GM19023 (cell line): ENCODE measurements at regions not wholly inside any gene's neighbourhood (a gene's known extent, or its start where the extent isn't known, plus 50 kb on each side); places are given as distances from the start of the nearest gene placed in this dataset.
"Not testable (repeated sequence)": the region's sequence is repeated elsewhere in the genome, so short reads cannot be mapped to it uniquely, and the experiment has no call there.

Experiments used
- ATAC-seq: cut with Tn5 transposase; IDR thresholded peaks from one replicate; pipeline ENCODE4 v1.9.1; 2021; ENCODE audit warnings: mild to moderate bottlenecking, moderate library complexity; ENCODE audit not compliant: unreplicated experiment

DNA sequence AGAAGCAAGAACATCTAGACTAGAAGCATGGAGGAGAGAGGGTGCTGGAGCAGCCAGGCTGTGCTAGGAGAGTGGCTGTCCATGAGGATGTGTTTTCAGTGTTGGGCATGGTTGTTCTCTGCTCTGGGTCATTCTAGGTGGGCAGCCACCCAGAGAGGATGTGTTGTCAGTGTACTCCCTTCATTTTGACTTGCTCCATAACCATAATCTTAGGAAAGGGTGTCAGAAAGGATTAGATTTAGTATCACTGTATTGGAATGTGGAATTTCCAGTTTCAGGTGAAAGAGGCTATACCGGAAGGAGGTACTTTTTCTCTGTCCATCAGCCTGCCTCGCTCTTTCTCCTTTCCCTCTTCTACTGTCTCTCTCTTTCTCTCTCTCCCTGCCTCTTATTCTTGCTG, 474.5 kb upstream of the PODXL start:
- ATAC-seq: no peak

DNA sequence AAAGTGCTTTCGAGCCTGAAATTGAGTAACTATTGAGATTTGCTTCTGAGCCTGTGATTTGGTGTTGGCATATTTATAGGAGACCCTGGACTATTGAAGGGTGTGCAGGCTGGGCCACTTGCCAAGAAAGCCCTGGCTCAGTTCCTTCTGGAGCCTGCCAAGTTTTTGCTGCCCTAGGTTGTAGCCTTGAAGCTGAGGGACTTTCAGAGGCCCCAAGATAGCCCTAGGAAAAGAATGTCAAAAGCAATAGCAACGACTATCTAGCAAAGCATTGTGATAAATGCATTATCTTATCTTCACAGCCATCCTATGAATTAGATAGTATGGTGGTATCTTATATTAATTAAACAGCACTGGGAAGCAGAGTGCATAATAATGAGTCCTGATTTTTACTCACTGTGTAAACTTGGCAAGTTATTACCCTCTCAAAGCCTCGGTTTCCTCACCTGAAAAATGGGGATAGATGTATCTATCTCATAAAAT, 473.7 kb upstream of the PODXL start:
- ATAC-seq: no peak

DNA sequence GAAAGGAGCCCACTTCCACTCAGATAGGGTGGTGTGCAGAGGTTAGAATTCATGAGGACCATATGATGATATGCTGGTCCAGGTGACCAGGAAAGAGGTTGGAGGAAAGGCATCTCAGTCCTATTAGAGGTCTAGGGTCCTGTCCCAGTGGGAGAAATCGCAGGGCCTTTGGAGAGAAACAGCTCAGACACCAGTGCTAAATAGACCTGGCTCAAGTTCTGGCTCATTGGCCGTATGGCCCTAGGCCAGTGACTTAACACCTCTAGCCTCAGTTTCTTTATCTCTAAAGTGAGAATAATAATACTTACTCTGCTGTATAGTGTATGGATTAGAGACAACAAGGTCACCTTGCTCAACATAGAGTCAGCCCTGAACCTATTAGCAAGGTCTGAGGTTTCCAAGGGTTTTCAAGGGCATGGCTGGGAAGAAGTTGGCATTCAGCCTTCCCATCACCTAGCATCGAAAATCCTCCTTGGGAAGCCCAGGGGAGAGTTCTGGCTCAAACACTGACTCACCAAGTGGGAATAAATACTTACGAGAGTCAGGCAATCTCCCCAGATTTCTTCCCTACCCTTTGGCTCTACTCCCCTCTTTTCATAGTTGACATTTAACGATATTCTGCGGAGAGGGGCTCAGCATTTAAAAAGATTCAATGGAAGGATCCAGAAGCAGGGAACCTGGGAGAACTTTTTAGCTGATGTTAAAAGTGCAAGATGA, 473.1 kb upstream of the PODXL start:
- no peak for ATAC-seq

DNA sequence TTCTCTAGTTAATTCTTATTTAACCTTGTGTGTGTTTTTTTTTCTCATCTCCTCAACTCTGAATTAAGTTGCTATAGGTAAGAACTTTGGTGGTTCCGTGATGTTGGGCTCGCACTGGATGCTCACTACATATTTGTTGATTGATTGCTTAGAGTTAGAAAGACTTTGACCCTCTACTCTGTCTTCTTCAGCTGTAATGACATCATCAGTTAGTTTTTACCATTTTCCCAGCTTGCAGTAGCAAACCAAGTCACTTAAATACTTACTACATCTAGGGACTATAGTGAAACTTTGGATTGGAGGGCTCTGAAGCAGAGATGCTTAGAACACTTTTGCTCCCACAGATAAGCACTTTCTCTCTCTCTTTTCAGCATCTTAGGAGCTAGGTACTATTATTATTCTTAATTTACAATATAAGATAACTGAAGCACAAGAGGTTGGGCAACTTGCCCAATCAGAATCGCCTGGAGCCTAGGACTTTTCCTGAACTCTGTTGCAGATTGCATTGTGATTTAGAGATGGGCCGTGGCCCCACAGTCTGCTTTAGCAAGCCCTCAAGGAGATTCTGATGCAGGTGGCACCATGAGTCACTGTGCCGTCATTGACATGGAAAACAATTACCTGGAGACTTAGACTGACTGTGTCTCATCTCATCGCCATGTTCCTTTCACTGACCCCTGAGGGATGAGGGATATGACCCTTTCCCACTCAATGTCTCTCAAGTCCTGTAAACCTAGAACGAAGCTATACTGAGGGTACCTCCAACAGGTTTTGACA, 471.9 kb upstream of the PODXL start:
- ATAC-seq: no peak

DNA sequence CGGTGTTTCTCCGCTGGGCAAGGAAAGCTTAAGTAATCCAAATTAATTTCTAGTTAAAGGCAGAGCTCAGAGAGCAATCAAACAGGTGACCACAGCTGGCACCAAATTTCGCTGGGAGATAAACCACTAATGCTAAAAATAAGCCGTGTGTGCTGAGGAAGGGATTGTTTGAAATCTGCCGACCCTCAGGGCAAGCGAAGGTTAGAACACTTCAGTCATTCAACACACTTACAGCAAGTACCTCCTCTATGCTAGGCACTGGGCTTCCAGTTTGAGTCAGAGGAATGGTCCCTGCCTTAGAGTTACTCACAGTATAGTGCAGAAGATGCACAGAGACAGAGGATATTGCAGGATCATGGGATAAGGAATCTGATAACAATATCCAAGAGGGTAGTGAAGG, 467.9 kb upstream of the PODXL start:
- ATAC-seq: no peak

DNA sequence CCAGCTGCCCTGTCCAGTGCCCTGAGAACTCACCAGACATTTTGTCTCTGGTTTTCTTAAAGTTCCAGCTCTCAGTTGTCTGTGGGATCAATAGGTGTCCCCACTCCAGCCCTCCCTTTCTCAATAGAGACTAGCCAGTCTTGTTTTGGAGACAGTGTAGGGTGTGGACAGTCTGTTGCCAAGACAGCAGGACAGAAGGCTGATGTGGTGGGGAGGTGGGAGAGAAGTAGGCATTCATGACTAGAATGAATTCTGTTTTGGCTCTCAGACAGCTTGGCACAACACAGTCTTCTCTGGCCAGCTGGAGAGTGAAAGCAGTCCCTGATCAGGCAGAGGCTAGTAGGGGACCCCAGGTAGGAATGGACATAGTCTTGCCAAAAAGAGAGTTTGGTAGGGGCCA, 467.0 kb upstream of the PODXL start:
- no peak for ATAC-seq

DNA sequence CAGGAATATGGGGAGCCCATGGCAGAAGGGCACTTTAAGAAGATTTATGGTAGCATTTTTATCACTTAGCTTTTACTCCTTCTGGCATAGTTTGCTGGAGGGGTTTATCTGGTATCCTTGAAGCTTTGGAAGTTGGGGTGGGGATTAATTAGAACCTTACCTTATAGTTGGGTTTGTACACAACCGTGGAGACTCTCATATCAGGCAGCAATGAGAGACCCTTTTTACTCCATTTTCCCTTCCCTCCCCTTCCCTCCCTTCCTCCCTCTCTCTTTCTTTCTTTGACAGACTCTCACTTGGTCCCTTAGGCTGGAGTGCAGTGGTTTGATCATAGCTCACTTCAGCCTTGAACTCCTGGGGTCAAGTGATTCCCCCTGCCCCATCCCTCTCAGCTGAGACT, 465.8 kb upstream of the PODXL start:
- no peak for ATAC-seq

DNA sequence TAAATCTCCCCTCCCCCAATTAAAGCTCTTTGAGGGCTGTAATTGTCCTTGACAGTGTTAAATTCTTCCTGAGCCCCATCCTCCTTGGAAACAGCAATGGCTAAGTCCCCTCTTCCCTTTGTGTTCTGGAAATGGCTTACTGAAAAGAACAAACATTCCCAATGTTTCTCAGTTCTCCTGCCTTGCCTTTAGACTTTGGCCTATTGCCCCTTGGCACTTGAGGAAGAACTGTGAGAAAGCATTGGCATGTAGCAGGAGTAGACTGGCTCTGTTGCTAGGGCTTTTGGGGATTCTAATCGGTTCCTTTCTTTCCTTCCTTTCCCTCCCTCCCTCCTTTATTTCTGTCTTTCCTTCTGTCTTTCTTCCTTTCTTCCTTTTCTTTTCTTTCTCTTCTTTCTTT, 463.3 kb upstream of the PODXL start:
- no peak for ATAC-seq

DNA sequence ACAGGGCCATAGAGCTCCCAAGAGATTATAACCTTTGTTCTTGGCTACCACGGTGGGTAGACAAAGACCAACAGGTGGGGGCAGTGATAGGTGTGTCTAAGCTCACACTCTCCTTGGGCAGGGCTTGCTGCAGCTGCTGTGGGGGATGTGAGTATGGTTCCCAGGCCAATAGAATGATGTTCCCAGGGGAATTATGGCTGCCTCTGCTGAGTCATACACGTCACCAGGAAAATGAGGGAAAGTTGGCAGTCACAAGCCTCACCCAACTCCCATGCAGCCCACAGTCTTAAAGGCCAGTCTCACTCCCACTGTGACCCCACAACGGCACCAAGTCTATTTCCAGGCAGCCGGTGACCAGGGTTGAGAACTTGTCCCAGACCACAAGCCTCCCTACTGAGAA, 453.4 kb upstream of the PODXL start:
- ATAC-seq: no peak

DNA sequence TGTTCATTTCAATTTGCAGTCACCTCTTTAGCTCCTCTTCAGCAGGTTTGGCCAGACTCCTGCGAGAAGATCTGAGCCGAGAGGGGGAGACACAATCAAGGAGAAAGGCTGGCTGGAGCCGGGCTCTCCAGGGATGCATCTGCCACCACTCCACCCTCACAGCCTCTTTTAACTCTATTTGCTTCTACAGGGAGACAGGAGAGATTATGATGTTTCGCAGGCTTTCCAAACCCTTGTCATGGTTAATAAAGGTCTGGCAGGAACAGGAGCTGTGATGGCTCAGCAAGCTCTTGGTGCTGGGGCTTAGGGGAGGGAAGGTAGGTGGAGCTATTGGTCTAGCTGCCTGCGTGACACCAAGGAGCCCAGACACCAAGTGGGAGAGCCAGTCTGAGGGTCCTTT, 448.1 kb upstream of the PODXL start:
- no peak for ATAC-seq

DNA sequence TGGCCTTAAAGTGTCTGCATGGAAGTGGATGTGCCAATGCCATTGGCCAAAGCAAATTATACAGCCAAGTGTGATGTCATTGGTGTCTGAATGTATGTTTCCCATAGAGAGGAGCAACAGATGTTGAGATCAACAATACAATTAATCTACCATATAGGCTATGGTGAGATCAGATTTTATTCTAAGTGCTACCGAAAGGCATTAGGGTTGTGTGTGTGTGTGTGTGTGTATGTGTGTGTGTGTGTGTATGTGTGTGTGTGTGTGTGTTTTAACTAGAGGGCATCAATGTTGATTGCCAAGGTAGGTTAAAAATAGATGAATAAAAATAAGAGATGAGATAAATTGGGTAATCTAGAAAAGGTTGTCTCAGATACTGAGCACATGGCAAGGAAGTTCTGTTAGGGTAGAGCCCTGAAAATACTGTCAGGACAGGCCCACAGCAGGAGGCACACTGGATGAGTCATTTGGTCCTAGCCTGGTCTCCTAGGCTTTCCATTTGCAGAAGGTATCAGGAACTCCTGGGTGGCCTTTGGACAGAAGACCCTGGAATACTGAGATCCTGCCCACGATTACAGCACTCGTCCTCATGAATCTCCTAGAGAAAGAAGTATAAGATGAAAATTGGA, 446.0 kb upstream of the PODXL start:
- no peak for ATAC-seq

DNA sequence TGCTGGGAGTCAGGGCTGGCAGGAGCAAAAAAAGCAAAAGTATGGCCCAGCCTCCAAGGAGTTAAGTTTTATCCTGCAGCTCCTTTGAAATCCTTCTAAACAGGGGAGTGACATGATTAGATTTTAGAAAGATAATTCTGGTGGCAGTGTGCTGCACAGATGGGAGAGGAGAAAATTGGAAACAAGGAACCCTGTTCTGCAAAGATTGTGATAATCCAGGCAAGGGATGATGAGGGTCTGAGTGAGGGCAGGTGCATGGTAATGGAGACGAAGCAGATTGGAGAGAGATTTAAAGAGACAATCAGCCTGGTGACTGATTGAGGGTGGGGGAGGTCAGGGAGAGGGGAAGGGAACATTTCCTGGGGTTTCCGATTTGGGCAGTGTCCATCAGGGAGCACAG, 444.7 kb upstream of the PODXL start:
- ATAC-seq: no peak

DNA sequence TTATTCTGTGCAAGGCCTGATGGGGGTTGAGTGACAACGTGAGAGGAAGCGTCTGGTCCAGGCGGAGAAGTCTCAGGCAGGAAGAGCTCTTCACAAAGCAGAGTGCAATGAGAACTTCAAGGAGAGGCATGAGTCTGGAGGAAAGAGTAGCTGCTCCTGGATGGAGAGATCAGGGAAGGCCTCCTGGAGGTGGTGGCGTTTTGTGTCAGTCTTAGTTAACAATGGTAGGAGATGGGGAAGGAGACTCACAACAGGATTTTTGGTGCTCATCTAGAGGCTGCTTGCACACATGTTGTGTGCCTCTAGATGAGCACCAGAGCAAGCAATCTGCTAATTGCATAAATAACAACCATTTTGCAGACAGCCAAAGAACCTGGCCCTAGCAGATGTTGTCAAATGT, 442.8 kb upstream of the PODXL start:
- no peak for ATAC-seq

DNA sequence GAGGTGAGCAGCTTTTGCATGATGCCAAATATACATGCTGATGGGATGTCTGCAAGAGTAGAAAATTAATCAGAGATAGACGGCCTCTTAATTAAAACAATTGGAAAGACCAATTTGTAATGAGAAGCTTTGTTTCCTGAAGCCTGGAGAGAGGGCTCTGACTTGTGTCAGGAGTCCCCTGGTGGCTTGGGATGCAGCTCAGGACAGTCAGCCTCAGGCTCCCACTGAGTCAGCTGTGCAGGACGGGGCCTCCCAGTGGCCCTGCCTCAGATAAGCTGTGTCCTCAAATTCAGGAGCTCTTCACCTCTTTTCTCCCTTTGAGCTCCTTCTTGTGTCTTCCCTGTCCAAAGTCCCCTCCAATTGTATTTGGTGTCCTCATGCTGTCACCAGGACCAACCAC, 438.9 kb upstream of the PODXL start:
- ATAC-seq: no peak

DNA sequence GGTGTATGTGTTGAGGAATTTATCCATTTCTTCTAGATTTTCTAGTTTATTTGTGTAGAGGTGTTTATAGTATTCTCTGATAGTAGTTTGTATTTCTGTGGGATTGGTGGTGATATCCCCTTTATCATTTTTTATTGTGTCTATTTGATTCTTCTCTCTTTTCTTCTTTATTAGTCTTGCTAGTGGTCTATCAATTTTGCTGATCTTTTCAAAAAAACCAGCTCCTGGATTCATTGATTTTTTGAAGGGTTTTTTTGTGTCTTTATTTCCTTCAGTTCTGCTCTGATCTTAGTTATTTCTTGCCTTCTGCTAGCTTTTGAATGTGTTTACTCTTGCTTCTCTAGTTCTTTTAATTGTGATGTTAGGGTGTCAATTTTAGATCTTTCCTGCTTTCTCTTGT, 424.6 kb upstream of the PODXL start:
- ATAC-seq: not testable (repeated sequence)

DNA sequence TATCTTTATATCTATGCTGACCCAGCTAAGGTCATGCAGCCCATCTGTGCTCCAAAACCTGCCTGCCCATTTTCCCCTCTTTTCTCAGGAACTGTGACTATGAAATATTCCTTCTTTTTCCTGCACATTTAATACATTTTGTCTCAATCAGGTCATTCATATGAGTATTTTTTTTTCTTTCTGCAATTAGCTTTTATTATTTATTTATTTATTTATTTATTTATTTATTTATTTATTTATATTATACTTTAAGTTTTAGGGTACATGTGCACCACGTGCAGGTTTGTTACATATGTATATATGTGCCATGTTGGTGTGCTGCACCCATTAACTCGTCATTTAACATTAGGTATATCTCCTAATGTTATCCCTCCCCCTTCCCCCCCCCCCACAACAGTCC, 421.7 kb upstream of the PODXL start:
- ATAC-seq: not testable (repeated sequence)

DNA sequence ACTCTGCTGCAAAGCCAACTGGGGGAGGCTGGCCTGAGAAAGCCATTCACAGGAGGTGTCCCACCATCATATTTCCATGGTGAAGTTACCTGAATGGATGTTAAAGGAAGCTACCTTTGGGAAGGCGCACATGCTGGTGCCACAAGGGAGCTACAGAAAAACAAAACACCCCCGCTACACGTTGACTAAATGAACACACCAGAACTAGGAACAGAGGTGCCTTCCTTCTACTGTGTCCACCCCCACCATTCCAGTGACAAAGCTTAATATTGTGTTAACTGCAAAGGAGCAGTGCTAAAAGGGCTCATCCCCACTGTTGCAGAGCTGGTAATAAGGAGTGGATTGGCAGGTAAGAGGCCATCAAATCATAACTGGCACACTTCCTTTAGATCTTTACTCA, 420.0 kb upstream of the PODXL start:
- no peak for ATAC-seq

DNA sequence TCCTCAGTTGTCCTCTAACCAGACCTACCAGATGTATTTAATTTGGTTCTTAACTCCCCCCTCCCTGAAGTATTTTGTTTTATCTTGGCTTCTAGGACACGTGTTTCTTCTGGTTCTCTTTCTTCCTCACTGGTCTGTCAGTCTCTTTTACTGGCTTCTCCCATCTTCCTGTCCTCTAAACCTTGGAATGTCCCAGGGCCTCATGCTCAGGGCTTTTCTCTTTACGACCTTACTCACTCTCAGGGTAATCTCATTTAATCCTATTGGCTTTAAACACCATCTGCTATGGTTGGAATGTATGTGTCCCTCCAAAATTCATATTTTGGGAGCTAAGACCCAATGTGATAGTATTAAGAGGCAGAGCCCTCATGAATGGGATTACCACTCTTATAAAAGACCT, 418.2 kb upstream of the PODXL start:
- ATAC-seq: no peak

DNA sequence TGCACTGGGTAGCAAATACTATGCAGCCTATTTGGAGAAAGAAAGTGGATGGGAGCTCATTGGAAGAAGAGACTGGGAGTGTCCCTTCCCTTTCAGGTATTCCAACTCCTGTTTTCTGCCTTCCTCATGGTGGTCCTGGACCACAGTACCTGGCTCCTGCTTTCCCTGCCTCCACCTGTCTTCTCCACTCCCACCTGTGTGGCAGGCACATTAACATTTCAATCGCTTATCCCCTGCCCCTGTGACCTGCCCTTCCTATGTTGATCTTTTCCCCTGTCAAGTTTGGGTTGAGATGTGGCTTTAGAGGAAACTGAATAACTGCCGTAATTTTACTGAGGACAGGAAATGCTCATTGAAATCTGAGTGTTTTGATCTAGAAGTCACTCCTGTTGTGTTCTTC, 415.8 kb upstream of the PODXL start:
- ATAC-seq: no peak

DNA sequence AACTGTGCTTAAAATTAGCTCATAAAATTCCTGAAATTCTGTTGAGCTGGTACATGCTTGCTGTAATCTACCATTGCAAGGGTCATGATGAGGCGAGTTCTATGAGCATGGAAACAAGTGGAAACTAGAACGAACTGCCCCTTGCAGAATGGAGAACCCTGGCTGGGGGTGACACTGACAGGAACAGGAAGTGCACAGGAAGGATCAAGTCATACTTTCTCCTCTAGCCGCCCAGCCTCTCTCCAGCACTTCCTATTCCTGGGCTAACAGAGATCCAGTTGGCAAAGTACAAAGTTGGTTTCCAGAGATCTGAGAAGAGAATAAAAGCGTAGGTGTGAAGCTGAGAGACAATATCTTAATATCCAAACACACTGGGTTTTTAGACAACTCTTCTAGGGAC, 414.2 kb upstream of the PODXL start:
- ATAC-seq: no peak

DNA sequence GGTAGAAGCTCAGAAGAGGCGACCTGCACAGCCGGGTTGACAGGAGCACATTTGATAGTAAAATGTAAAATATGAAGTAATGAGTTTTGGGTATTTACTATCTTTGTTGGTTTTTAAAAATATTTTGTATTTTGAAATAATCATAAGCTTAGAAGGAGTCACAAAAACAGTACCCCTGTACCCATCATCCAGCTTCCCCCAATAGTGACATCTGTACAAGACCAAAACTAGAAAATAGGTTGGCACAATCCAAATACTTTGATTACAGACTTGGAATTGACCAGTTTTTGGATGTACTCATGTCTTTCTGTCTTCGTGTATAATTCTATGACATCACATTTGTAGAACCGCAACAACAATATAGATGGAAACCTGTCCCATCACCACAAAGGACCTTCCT, 413.1 kb upstream of the PODXL start:
- no peak for ATAC-seq

DNA sequence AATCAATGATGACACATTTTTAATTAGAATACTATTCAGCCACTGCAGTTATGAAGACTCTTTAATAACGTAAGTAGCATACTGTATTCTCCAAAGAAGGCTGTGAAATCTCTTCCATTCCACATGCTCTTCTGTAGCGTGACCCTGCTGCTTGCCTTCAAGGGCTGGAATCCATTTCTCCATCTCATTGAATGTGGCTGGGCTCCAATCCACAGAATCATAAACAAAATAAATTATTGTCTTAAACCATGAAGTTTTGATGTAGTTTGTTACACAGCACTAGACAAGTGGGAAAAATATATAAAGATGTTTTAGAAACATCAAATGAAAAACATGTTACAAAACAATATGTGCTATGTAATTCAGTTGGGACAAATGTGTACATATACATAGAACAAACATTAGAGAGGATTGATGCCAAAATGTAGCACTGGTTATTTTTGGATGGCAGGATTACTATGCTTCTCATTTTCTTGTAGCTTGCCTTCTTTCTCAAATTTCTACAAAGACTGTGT, 410.8 kb upstream of the PODXL start:
- ATAC-seq: no peak
